Heart right ventricle (tissue), 16 donors: ENCODE measurements at regions not wholly inside any gene's neighbourhood (a gene's known extent, or its start where the extent isn't known, plus 50 kb on each side); places are given as distances from the start of the nearest gene placed in this dataset.

Experiments
- ATAC-seq, 8 donors: fragments of 200-7000 bp; cut with Tn5 transposase; one replicate each; pipeline ENCODE4 v1.9.1; 2020; ENCODE audit warnings: mild to moderate bottlenecking in 8 of 8, moderate library complexity in 8 of 8, moderate number of reproducible peaks in 1 of 8
- DNase-seq, 2 donors: peaks; one replicate each; pipeline ENCODE4 v3.0.0-alpha.2; 2020
- H3K27ac ChIP-seq, 10 donors: fragments of 200-600 bp; sonication (generic) in 2 of 10; one replicate each; pipeline versions ENCODE4 v1.5.0 to v1.8.0; 2020 to 2022; ENCODE audit warnings: mild to moderate bottlenecking in 3 of 10
- H3K27me3 ChIP-seq, 7 donors: fragments of 200-600 bp; one replicate each; pipeline ENCODE4 v1.8.0; 2021 to 2022; ENCODE audit warnings: mild to moderate bottlenecking in 2 of 7
- H3K36me3 ChIP-seq, 9 donors: fragments of 200-600 bp; sonication (generic) in 1 of 9; one replicate each; pipeline versions ENCODE4 v1.5.0 to v1.8.0; 2020 to 2022; ENCODE audit warnings: mild to moderate bottlenecking in 2 of 9
- H3K4me1 ChIP-seq, 9 donors: fragments of 200-600 bp; sonication (generic) in 1 of 9; one replicate each; pipeline versions ENCODE4 v1.5.0 to v1.8.0; 2020 to 2022; ENCODE audit warnings: mild to moderate bottlenecking in 4 of 9
- H3K4me3 ChIP-seq, 10 donors: fragments of 200-600 bp; sonication (generic) in 2 of 10; one replicate each; pipeline versions ENCODE4 v1.5.0 to v1.8.0; 2020 to 2022; ENCODE audit warnings: mild to moderate bottlenecking in 7 of 10, moderate library complexity in 2 of 10
- H3K9me3 ChIP-seq, 11 donors: fragments of 200-600 bp in 10 of 11; sonication (generic) in 2 of 11; one replicate each; pipeline versions ENCODE4 v1.5.0 to v1.8.0; 2013 to 2022; ENCODE audit warnings: mild to moderate bottlenecking in 2 of 11, control low read depth in 1 of 11, moderate library complexity in 1 of 11
- CTCF ChIP-seq, 9 donors: fragments of 200-600 bp; sonication (generic) in 2 of 9; IDR thresholded peaks; one replicate each; pipeline versions ENCODE4 v1.5.0 to v1.8.0; 2021 to 2022; ENCODE audit warnings: antibody characterized with exemption in 9 of 9, mild to moderate bottlenecking in 5 of 9, moderate library complexity in 1 of 9
- WGBS, 2 donors: extraction: QIAGEN DNeasy Blood & Tissue Kit; methylation state at CpG; one replicate each; pipeline ENCODE4 v1.1.7; 2013; ENCODE audit warnings: inconsistent platforms in 1 of 2; 5-methylcytosine and 5-hydroxymethylcytosine counted together
- intact Hi-C, 10 donors: fragments of 100-400 bp; cut with DNase I; formaldehyde crosslinking; loops; one replicate each; pipeline versions ENCODE4 v1.11.1 to v1.14.2; 2022
- donor health status: Arrhythmogenic right ventricular cardiomyopathy.
- donor health status: ischemic (EF 13 %, LVEDD 7.1; RV severe dilation, severe dysfunction).
- donor health status: healthy with polysubstance abuse.
- donor health status: DM: no; HTN: yes; CAD: no.
- donor health status: DM: no; HTN: no; CAD: no.
- donor health status: ischemic (EF 25% LVEDD 6.9; RV normal size, moderate dysfunction).
- donor health status: ischemic (EF 25% LVEDD 5.7; RV mildly dilated, moderate dysfunction).
- donor health status: healthy.
- donor health status: DM: yes; HTN: yes; CAD: no.
- donor health status: Ischemic cardiomyopathy.
- donor health status: ischemic (EF 35%, LVEDD 5.7; RV mildly dilated, moderate dysfunction).
- donor health status: nonischemic (EF 11% LVEDD 7.7; RV severe dilation, severe dysfunction).
- donor health status: DM: yes; HTN: yes; CAD: no.
- donor health status: PGD.
- donor health status: ischemic (EF 29% LVEDD 5.4; RV normal size, mild dysfunction).
- donor health status: nonischemic (EF 23%, LVEDD 6.1; RV moderate dilation, normal function).

- no peak for DNase-seq
- no peak for TF ChIP-seq CTCF (IDR thresholded peaks at IDR 0.05)
- Histone ChIP-seq H3K27me3 (peaks cover 0 to 26% (median 0%) of the 10 kb centered on the region in 7 donors), H3K4me3 (no peak overlapping the region), H3K36me3 (no peaks in the 10 kb centered on the region), H3K4me1 (no peaks in the 10 kb centered on the region), H3K9me3 (no peaks in the 10 kb centered on the region), H3K27ac (no peak overlapping the region)
- intact Hi-C loops, result no loop called here
- WGBS, 2 donors, result 56 to 58% methylated on average over 9 of the region's 9 CpGs
- no peak for ATAC-seq
These were observed 53.1 kb upstream of the ZNF648 start for GRCh38 chr1:182114627-182115023.

- Histone ChIP-seq H3K27ac (no peak overlapping the region), H3K36me3 (no peaks in the 10 kb centered on the region), H3K4me3 (no peak overlapping the region), H3K9me3 (no peaks in the 10 kb centered on the region), H3K27me3 (peaks cover 0 to 26% (median 0%) of the 10 kb centered on the region in 7 donors), H3K4me1 (no peaks in the 10 kb centered on the region)
- no peak for TF ChIP-seq CTCF (IDR thresholded peaks at IDR 0.05)
- ATAC-seq, result peak in 4 of 8 donors; percentile 27 to 62 (median 54)
- 49 to 65% methylated on average over 9 of the region's 9 CpGs for whole genome bisulfite sequencing, 2 donors
- DNase-seq, result no peak
- intact Hi-C loops, result no loop called here
These were observed 52.5 kb upstream of the ZNF648 start for GRCh38 chr1:182113879-182114626.

- 71% methylated on average over 5 of the region's 5 CpGs for WGBS, 2 donors
- ATAC-seq (no peak), DNase-seq (no peak)
- Histone ChIP-seq H3K4me3 (no peak overlapping the region), H3K27me3 (peaks cover 0 to 27% (median 0%) of the 10 kb centered on the region in 7 donors), H3K36me3 (no peaks in the 10 kb centered on the region), H3K27ac (no peak overlapping the region), H3K9me3 (peaks cover 0 to 11% (median 0%) of the 10 kb centered on the region in 11 donors), H3K4me1 (no peaks in the 10 kb centered on the region)
- intact Hi-C loops, result no loop called here
- no peak for TF ChIP-seq CTCF (IDR thresholded peaks at IDR 0.05)
These were observed 50.0 kb upstream of the ZNF648 start for GRCh38 chr1:182111496-182111895.
